Stomach (tissue), 4 donors: ENCODE measurements at regions not wholly inside any gene's neighbourhood (a gene's known extent, or its start where the extent isn't known, plus 50 kb on each side); places are given as distances from the start of the nearest gene placed in this dataset.

Experiments used
- CTCF ChIP-seq, 7 experiments: fragments of 450-650 bp in 4 of 7; fragments of 200-600 bp in 3 of 7; sonication (generic) in 3 of 7; IDR thresholded peaks; one replicate each; pipeline ENCODE4 v1.5.1; 2016 to 2019; ENCODE audit warnings: antibody characterized with exemption in 7 of 7, control low read depth in 2 of 7, mild to moderate bottlenecking in 1 of 7
- EP300 ChIP-seq: sonication (generic); formaldehyde crosslinking; IDR thresholded peaks from one replicate; pipeline ENCODE4 v1.6.1; 2017; ENCODE audit warnings: antibody characterized with exemption
- POLR2A ChIP-seq, 4 donors: fragments of 450-650 bp; IDR thresholded peaks; one replicate each; pipeline ENCODE4 v1.6.1; 2016; ENCODE audit warnings: antibody characterized with exemption in 4 of 4, control low read depth in 2 of 4, mild to moderate bottlenecking in 1 of 4, moderate library complexity in 1 of 4
- POLR2AphosphoS5 ChIP-seq, 3 donors: sonication (generic); formaldehyde crosslinking; IDR thresholded peaks; one replicate each; pipeline ENCODE4 v1.6.1; 2016; ENCODE audit warnings: antibody characterized with exemption in 3 of 3

- no peak for TF ChIP-seq POLR2AphosphoS5 (IDR thresholded peaks at IDR 0.05)
- no peak for TF ChIP-seq POLR2A (IDR thresholded peaks at IDR 0.05)
- no peak for TF ChIP-seq CTCF (IDR thresholded peaks at IDR 0.05)
- TF ChIP-seq EP300 = no peak
Measured at GRCh38 chr6:95084867-95085266, 492.5 kb upstream of the MANEA start.
